ENCODE measurements at regions not wholly inside any gene's neighbourhood (a gene's known extent, or its start where the extent isn't known, plus 50 kb on each side); places are given as distances from the start of the nearest gene placed in this dataset.

DNA sequence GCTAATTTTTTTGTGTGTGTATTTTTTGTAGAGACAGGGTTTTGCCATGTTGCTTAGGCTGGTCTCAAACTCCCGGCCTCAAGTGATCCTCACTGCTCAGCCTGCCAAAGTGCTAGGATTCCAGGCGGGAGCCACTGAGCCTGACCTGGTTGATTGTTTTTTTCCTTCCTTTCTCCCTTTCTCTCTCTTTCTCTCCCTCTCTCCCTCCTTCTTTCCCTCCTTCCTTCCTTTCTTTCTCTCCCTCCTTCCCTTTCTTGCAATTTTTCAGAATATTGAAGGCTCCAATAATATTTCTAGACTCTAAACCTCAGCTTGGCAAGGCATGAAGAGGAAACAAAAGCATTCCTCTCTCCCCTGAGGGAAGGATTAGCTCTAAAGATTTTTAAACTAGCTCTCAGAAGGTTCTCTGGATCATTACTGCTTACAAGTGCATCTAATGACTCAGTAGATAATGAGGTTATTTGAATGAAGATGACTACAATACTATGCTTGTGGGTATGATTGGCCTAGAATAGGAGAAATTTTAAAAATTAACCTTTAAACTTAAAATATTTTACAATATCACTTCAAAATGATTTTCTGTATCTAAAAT, 68.5 kb upstream of the GADD45A start:
- no peak overlapping the region for H3K4me2 ChIP-seq (ENCODE audit: control insufficient read depth, insufficient read depth)
- H4K20me1 ChIP-seq (ENCODE audit: control insufficient read depth, insufficient read depth): no peaks in the 10 kb centered on the region
- intact Hi-C loops (cut with micrococcal nuclease; ENCODE audit: unreplicated experiment): no loop called here
- no peaks in the 10 kb centered on the region for H3K36me3 ChIP-seq (ENCODE audit: control insufficient read depth in 2 of 2, insufficient read depth in 2 of 2, low read length in 1 of 2)
- no peaks in the 10 kb centered on the region for H3K27me3 ChIP-seq (replicated peaks in 1 of 2; ENCODE audit: control insufficient read depth in 2 of 2, insufficient read depth in 2 of 2, low read length in 1 of 2)
- CTCF ChIA-PET: interaction anchor here (0.6 kb wide), 2 partner anchors 1051 to 1706 kb away, joined by 3 to 4 read pairs; no protein-coding TSS in a partner anchor
- no peak for ATAC-seq
- SMC1A ChIA-PET (ENCODE audit: uncharacterized antibody, unreplicated experiment): interaction anchor here (1.0 kb wide), 1 partner anchor 33 kb away, joined by 3 read pairs; no protein-coding TSS in a partner anchor
- H3K4me3 ChIP-seq: no peak overlapping the region
- WGBS (ENCODE audit: insufficient coverage, insufficient replicate concordance, low lambda C conversion rate, missing lambda C conversion rate): 90% methylated on average over 2 of the region's 2 CpGs
- H3K27ac ChIP-seq (ENCODE audit: control insufficient read depth, insufficient read depth): no peak overlapping the region
- no peaks in the 10 kb centered on the region for H3K79me2 ChIP-seq (ENCODE audit: control insufficient read depth, insufficient read depth, low read length)
- H3K4me1 ChIP-seq (ENCODE audit: control insufficient read depth, insufficient read depth, low read length): no peaks in the 10 kb centered on the region
- POLR2A ChIA-PET: no interaction called here
- FAIRE-seq: no peak
- DNase-seq (ENCODE audit: low read depth, low spot score): no peak
- H2AFZ ChIP-seq (ENCODE audit: control insufficient read depth, low read depth, low read length): no peak overlapping the region
- no peaks in the 10 kb centered on the region for H3K9me3 ChIP-seq (replicated peaks; ENCODE audit: control insufficient read depth, insufficient read depth, low read length)
- BruUV-seq (replicated peaks): no TSS peak
- in situ Hi-C loops (cut with MboI): no loop called here
- H3K9ac ChIP-seq (ENCODE audit: control insufficient read depth, insufficient read depth, low read length): no peak overlapping the region
- TF ChIP-seq BCL11A (IDR thresholded peaks at IDR 0.05; ENCODE audit: low read depth, low read length) (no peak), ELK1 (IDR thresholded peaks at IDR 0.05; ENCODE audit: low read depth, low read length) (no peak), CREB1 (IDR thresholded peaks at IDR 0.05; ENCODE audit: low read depth) (no peak), YBX1 (IDR thresholded peaks at IDR 0.05) (no peak)
- RAD21 ChIA-PET (ENCODE audit: unreplicated experiment): interaction anchor here (0.7 kb wide), 1 partner anchor 83 kb away, joined by 3 read pairs; no protein-coding TSS in a partner anchor

DNA sequence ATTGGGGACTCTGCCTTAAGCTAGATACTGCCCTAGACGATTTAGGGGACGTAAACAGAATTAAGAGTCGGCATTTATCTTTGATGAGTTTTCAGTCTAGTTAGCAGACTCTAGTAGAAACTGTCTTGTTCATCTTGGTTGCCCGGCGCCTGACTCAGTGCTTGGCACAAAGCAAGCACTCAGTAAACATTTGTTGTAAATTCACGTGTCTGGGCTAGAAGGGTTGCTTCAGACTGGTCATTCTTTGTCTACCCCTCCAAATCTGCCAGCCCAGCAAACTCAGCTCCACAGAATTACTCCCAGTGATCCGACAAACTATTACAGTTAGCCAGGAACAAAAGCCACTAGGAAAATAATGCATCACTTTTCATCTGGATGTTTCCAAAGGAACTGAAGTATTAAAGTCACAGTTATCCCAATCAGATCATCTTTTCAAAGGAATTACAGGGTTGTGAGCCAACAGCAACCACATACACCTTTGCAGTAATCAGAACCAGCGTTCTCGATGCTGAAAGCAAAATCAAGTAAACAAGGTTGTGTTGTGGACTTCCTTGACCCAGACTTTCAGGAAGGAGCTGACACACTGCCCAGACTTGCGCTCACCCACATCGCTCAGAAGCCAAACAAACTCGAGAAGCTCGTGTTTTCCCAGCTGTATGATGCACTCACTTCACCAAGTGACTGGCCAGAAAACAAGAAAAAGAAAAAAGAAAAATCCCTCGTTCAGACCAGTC, 66.5 kb upstream of the GADD45A start:
- Histone ChIP-seq H3K4me1 (ENCODE audit: control insufficient read depth, insufficient read depth, low read length) (no peaks in the 10 kb centered on the region), H3K4me2 (ENCODE audit: control insufficient read depth, insufficient read depth) (no peak overlapping the region), H3K4me3 (no peak overlapping the region), H3K9ac (ENCODE audit: control insufficient read depth, insufficient read depth, low read length) (no peak overlapping the region), H2AFZ (ENCODE audit: control insufficient read depth, low read depth, low read length) (no peak overlapping the region), H3K79me2 (ENCODE audit: control insufficient read depth, insufficient read depth, low read length) (no peaks in the 10 kb centered on the region), H3K9me3 (replicated peaks; ENCODE audit: control insufficient read depth, insufficient read depth, low read length) (no peaks in the 10 kb centered on the region), H3K27ac (ENCODE audit: control insufficient read depth, insufficient read depth) (no peak overlapping the region), H3K27me3 (replicated peaks in 1 of 2; ENCODE audit: control insufficient read depth in 2 of 2, insufficient read depth in 2 of 2, low read length in 1 of 2) (no peaks in the 10 kb centered on the region), H4K20me1 (ENCODE audit: control insufficient read depth, insufficient read depth) (no peaks in the 10 kb centered on the region), H3K36me3 (ENCODE audit: control insufficient read depth in 2 of 2, insufficient read depth in 2 of 2, low read length in 1 of 2) (no peaks in the 10 kb centered on the region)
- WGBS (ENCODE audit: insufficient coverage, insufficient replicate concordance, low lambda C conversion rate, missing lambda C conversion rate): 30% methylated on average over 14 of the region's 14 CpGs
- no TSS peak for BruUV-seq (replicated peaks)
- ATAC-seq: no peak
- ChIA-PET SMC1A (ENCODE audit: uncharacterized antibody, unreplicated experiment) (interaction anchor here (0.5 to 2.8 kb wide), 5 partner anchors 9 to 233 kb away, joined by 3 to 15 read pairs (median 3); no protein-coding TSS in a partner anchor), POLR2A (interaction anchor here (0.8 kb wide), 1 partner anchor 142 kb away, joined by 3 read pairs; no protein-coding TSS in a partner anchor), RAD21 (ENCODE audit: unreplicated experiment) (interaction anchor here (0.8 kb wide), 2 partner anchors 66 to 147 kb away, joined by 3 read pairs; no protein-coding TSS in a partner anchor), CTCF (interaction anchor here (1.0 kb wide), 1 partner anchor 26 kb away, joined by 3 read pairs; no protein-coding TSS in a partner anchor)
- in situ Hi-C loops (cut with MboI): no loop called here
- intact Hi-C loops (cut with micrococcal nuclease; ENCODE audit: unreplicated experiment): no loop called here
- DNase-seq (ENCODE audit: low read depth, low spot score): no peak
- FAIRE-seq: no peak
- TF ChIP-seq GABPA (IDR thresholded peaks at IDR 0.05; ENCODE audit: low read depth) (no peak), SREBF2 (IDR thresholded peaks at IDR 0.05; ENCODE audit: low read length) (no peak), ATF7 (IDR thresholded peaks at IDR 0.05; ENCODE audit: low read depth) (no peak), NFYA (IDR thresholded peaks at IDR 0.05; ENCODE audit: borderline replicate concordance, low read depth, low read length) (no peak)
- TF ChIP-seq, protein P1, sequence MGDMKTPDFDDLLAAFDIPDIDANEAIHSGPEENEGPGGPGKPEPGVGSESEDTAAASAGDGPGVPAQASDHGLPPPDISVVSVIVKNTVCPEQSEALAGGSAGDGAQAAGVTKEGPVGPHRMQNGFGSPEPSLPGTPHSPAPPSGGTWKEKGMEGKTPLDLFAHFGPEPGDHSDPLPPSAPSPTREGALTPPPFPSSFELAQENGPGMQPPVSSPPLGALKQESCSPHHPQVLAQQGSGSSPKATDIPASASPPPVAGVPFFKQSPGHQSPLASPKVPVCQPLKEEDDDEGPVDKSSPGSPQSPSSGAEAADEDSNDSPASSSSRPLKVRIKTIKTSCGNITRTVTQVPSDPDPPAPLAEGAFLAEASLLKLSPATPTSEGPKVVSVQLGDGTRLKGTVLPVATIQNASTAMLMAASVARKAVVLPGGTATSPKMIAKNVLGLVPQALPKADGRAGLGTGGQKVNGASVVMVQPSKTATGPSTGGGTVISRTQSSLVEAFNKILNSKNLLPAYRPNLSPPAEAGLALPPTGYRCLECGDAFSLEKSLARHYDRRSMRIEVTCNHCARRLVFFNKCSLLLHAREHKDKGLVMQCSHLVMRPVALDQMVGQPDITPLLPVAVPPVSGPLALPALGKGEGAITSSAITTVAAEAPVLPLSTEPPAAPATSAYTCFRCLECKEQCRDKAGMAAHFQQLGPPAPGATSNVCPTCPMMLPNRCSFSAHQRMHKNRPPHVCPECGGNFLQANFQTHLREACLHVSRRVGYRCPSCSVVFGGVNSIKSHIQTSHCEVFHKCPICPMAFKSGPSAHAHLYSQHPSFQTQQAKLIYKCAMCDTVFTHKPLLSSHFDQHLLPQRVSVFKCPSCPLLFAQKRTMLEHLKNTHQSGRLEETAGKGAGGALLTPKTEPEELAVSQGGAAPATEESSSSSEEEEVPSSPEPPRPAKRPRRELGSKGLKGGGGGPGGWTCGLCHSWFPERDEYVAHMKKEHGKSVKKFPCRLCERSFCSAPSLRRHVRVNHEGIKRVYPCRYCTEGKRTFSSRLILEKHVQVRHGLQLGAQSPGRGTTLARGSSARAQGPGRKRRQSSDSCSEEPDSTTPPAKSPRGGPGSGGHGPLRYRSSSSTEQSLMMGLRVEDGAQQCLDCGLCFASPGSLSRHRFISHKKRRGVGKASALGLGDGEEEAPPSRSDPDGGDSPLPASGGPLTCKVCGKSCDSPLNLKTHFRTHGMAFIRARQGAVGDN (IDR thresholded peaks at IDR 0.05): no peak
- TF ChIP-seq, protein P2, sequence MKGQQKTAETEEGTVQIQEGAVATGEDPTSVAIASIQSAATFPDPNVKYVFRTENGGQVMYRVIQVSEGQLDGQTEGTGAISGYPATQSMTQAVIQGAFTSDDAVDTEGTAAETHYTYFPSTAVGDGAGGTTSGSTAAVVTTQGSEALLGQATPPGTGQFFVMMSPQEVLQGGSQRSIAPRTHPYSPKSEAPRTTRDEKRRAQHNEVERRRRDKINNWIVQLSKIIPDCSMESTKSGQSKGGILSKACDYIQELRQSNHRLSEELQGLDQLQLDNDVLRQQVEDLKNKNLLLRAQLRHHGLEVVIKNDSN (IDR thresholded peaks at IDR 0.05; ENCODE audit: borderline replicate concordance, extremely low read length, insufficient read depth, low read depth, low read length): no peak

Data from GM12878 (cell line).